AG09319 (cell line): ENCODE measurements at regions not wholly inside any gene's neighbourhood (a gene's known extent, or its start where the extent isn't known, plus 50 kb on each side); places are given as distances from the start of the nearest gene placed in this dataset.

Source experiments
- DNase-seq: peaks from one replicate; pipeline ENCODE4 v3.0.0-alpha.2; 2010; ENCODE audit warnings: low read depth; ENCODE audit errors: extremely low read depth
- CTCF ChIP-seq: IDR thresholded peaks from 2 replicates; pipeline ENCODE4 v1.5.1; 2011; ENCODE audit warnings: low read depth, mild to moderate bottlenecking, inconsistent platforms, low read length, moderate library complexity

- no peak for TF ChIP-seq CTCF
- no peak for DNase-seq
Observed at GRCh38 chr6:97656236-97656635, 373.2 kb upstream of the MMS22L start.

GRCh38 chr6:97656706-97657350 lies 373.8 kb upstream of the MMS22L start:
- no peak for DNase-seq
- TF ChIP-seq CTCF, result no peak

- no peak for TF ChIP-seq CTCF
- no peak for DNase-seq
Observed at GRCh38 chr6:97658090-97658489, 375.1 kb upstream of the MMS22L start.

DNA sequence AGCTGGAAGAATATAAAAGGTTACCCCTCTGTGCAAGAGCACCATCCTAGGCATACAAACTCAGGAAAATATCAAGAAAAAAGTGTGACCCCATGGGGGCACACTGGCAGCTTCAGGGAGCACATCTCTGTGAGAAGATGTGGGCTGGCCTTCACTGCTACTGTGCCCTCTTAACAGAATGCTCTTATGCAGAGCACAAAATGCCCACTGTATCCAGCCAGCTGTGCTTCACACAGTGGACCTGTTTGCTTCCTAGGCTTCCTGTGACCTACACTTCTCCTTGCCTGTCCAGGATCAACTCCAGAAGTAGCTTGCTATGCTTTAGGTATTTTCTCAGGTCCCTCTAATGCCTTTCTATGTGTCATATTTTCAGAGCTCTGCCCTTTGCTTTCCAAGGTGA lies 380.2 kb upstream of the MMS22L start:
- TF ChIP-seq CTCF, result no peak
- DNase-seq, result no peak

DNA sequence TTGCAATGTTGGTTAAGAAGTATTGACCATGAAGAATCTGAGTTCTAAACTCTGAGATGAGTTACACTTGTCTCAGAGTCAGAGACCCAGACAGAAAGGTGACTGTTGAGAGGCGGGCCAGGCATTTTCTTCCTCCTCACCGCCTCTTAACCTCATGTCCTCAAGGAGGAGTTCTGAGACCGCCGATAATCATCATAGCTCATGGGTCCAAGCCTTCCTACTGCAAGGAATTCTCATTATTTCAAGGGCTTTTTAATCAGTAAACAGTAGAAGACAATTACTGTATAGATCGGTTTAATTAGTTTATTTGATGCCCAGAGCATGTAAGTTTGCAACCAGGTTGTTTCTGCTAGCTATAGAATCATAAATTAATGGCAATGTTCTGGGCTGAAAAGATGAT lies 382.4 kb upstream of the MMS22L start:
- DNase-seq, result no peak
- TF ChIP-seq CTCF, result no peak

DNA sequence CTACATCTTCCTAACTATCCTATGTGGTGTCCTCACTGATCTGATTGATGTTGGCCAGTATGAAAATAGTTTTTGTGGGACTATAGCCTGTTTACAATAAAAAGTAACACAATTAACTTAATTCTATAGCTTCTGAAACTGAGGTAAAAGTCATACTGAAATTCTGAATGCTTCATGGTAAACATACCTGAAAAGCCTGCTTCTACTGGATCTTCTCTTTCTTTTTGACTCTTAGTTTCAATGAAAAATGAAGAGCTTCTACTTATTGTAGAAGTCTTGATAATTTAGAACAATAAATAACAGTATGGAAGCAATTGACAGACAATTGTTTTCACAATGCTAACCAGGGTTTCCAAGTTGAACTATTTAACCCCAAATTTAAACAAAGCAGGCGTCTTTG lies 383.9 kb upstream of the MMS22L start:
- no peak for TF ChIP-seq CTCF
- no peak for DNase-seq

- DNase-seq, result no peak
- TF ChIP-seq CTCF, result no peak
Observed at GRCh38 chr6:97668716-97669115, 385.7 kb upstream of the MMS22L start.
